ENCODE measurements at regions not wholly inside any gene's neighbourhood (a gene's known extent, or its start where the extent isn't known, plus 50 kb on each side); places are given as distances from the start of the nearest gene placed in this dataset.

- no peak for TF ChIP-seq EZH2 (IDR thresholded peaks at IDR 0.05)
- no peak for TF ChIP-seq POLR2AphosphoS5 (IDR thresholded peaks at IDR 0.05; ENCODE audit: borderline replicate concordance, low read depth, low read length)
- no peak for TF ChIP-seq FOXP2 (optimal IDR thresholded peaks at IDR 0.05; ENCODE audit: control extremely low read depth, extremely low read length, insufficient read depth)
These were observed 163.4 kb upstream of the USP24 start for GRCh38 chr1:55378582-55378981.
